Keratinocyte (primary cell): ENCODE measurements at regions not wholly inside any gene's neighbourhood (a gene's known extent, or its start where the extent isn't known, plus 50 kb on each side); places are given as distances from the start of the nearest gene placed in this dataset.

Source experiments
- DNase-seq: peaks from one replicate; pipeline ENCODE4 v3.0.0-alpha.2; 2011; ENCODE audit warnings: low read depth, missing footprints, low spot score
- FAIRE-seq: peaks from 2 replicates; lab custom pipeline; 2011; peaks lifted over from hg19 to GRCh38; lab: Jason Lieb, UNC
- H2AFZ ChIP-seq: 2 replicates; pipeline ENCODE4 v1.6.0; 2012; ENCODE audit warnings: low read length, control low read depth, inconsistent platforms; ENCODE audit not compliant: control insufficient read depth
- H3K27ac ChIP-seq: 2 replicates; pipeline ENCODE4 v1.5.1; 2011; ENCODE audit warnings: low read length; ENCODE audit not compliant: control insufficient read depth, insufficient read depth
- H3K27me3 ChIP-seq: 3 replicates; pipeline ENCODE4 v1.6.0; 2011; ENCODE audit warnings: low read length; ENCODE audit not compliant: control insufficient read depth, insufficient read depth; ENCODE audit errors: extremely low read depth
- H3K36me3 ChIP-seq, 2 experiments: 2 replicates in 1 of 2; 3 replicates in 1 of 2; pipeline ENCODE4 v1.5.1; 2011; ENCODE audit warnings: low read length in 2 of 2, mild to moderate bottlenecking in 1 of 2; ENCODE audit not compliant: control insufficient read depth in 2 of 2, insufficient read depth in 2 of 2; ENCODE audit errors: extremely low read depth in 1 of 2
- H3K4me1 ChIP-seq: 3 replicates; pipeline ENCODE4 v1.5.1; 2011; ENCODE audit warnings: low read length; ENCODE audit not compliant: control insufficient read depth, insufficient read depth; ENCODE audit errors: extremely low read depth
- H3K4me2 ChIP-seq: 3 replicates; pipeline ENCODE4 v1.6.0; 2011; ENCODE audit warnings: low read depth, low read length; ENCODE audit not compliant: control insufficient read depth, insufficient read depth; ENCODE audit errors: extremely low read depth
- H3K4me3 ChIP-seq, 3 experiments: fragments of 200-600 bp in 1 of 3; sonication (generic) in 1 of 3; 2 replicates in 2 of 3; 3 replicates in 1 of 3; pipeline ENCODE4 v1.5.1; 2011 to 2016; ENCODE audit warnings: low read length in 3 of 3, mild to moderate bottlenecking in 3 of 3, control low read depth in 2 of 3, inconsistent platforms in 1 of 3, low read depth in 1 of 3, mixed read lengths in 1 of 3, mixed run types in 1 of 3, moderate library complexity in 1 of 3; ENCODE audit not compliant: control insufficient read depth in 2 of 3, insufficient read depth in 2 of 3; ENCODE audit errors: extremely low read depth in 1 of 3
- H3K79me2 ChIP-seq: 2 replicates; pipeline ENCODE4 v1.6.0; 2012; ENCODE audit warnings: low read length; ENCODE audit not compliant: control insufficient read depth, insufficient read depth
- H3K9ac ChIP-seq: 3 replicates; pipeline ENCODE4 v1.6.0; 2011; ENCODE audit warnings: low read length; ENCODE audit not compliant: control insufficient read depth, insufficient read depth; ENCODE audit errors: extremely low read depth
- H3K9me1 ChIP-seq: 3 replicates; pipeline ENCODE4 v1.6.0; 2011; ENCODE audit warnings: low read length; ENCODE audit not compliant: control insufficient read depth, insufficient read depth; ENCODE audit errors: extremely low read depth
- H3K9me3 ChIP-seq: 2 replicates; pipeline ENCODE4 v1.5.1; 2012; ENCODE audit warnings: low read depth, low read length; ENCODE audit not compliant: control insufficient read depth
- H4K20me1 ChIP-seq: 3 replicates; pipeline ENCODE4 v1.6.0; 2011; ENCODE audit warnings: low read length; ENCODE audit not compliant: control insufficient read depth, insufficient read depth; ENCODE audit errors: extremely low read depth
- EZH2 ChIP-seq: IDR thresholded peaks from one replicate; pipeline ENCODE4 v1.6.1; 2012; ENCODE audit warnings: inconsistent platforms, mild to moderate bottlenecking, low read length, moderate library complexity
- dilution Hi-C: fragments of 300-500 bp; cut with MboI; formaldehyde crosslinking; loops from one replicate; pipeline ENCODE4 v1.7.0; 2020; ENCODE audit warnings: low sequenced_read_pairs; ENCODE audit not compliant: extremely low pct_ligation_motif_present
- TF ChIP-seq, protein P1 (sequence below), 3 experiments: IDR thresholded peaks in 1 of 3; conservative IDR thresholded peaks in 1 of 3; optimal IDR thresholded peaks in 1 of 3; 2 replicates in 2 of 3; 3 replicates in 1 of 3; pipeline versions ENCODE3 to v1.5.1; 2011; ENCODE audit warnings: low read length in 3 of 3, mild to moderate bottlenecking in 3 of 3, moderate library complexity in 2 of 3, control low read depth in 1 of 3, inconsistent platforms in 1 of 3; ENCODE audit not compliant: insufficient read depth in 2 of 3; ENCODE audit errors: extremely low read depth in 1 of 3

DNA sequence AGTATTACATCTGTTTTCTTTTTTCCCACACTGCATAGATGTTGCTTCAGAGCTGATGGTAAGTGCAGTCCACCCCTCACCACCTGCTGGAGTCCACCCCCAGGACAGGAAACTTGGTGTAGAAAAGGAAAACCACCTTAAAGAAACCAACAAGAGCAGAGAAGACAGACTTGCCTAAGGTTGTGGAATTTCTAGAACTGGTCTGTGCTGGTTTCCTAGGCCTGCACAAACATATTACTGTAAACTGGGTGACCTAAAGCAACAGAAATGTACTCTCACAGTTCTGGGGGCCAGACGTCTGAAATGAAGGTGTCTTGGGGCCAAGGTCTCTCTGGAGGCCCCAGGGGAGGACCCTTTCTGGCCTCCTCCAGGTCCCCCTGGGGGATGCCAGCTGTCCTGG, 293.4 kb upstream of the IRX1 start:
- DNase-seq, result no peak
- peak overlapping the region; percentile 86 for H2AFZ ChIP-seq
- H3K9ac ChIP-seq, result no peak overlapping the region
- no peaks in the 10 kb centered on the region for H3K36me3 ChIP-seq
- H3K79me2 ChIP-seq, result no peaks in the 10 kb centered on the region
- no peak for TF ChIP-seq EZH2
- H3K27me3 ChIP-seq, result no peaks in the 10 kb centered on the region
- peak; percentile 83 for FAIRE-seq
- peaks cover 11% of the 10 kb centered on the region for H3K4me1 ChIP-seq
- H3K9me3 ChIP-seq, result no peaks in the 10 kb centered on the region
- peak overlapping the region; percentile 52 for H3K27ac ChIP-seq
- no peaks in the 10 kb centered on the region for H3K9me1 ChIP-seq
- H3K4me3 ChIP-seq, result no peak overlapping the region
- H4K20me1 ChIP-seq, result no peaks in the 10 kb centered on the region
- dilution Hi-C loops, result no loop called here
- peak overlapping the region; percentile 8 for H3K4me2 ChIP-seq

DNA sequence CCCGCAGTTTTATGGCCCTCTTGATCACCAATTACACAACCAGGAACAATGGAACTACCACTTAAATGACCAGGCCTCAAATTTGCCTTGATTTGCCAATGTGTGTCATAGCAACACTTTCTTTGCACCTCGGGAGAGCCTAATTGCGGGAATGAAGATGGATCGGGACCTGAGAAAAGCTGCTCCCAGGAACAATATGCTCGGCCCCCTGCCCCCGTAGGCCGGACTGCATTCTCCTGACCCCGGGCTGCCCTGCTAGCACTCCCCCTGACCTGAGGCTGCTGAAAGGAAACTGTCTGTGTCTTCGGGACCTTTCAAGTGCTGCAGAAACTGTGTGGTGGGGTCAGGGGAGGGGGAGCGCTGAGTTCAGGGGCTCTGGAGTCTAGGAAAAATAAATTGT, 294.3 kb upstream of the IRX1 start:
- H3K27ac ChIP-seq, result no peak overlapping the region
- no peak for DNase-seq
- no peak overlapping the region for H2AFZ ChIP-seq
- no peaks in the 10 kb centered on the region for H3K36me3 ChIP-seq
- no peak overlapping the region for H3K4me2 ChIP-seq
- H3K4me1 ChIP-seq, result peaks cover 11% of the 10 kb centered on the region
- H3K9ac ChIP-seq, result no peak overlapping the region
- no peaks in the 10 kb centered on the region for H3K9me3 ChIP-seq
- TF ChIP-seq, protein P1, sequence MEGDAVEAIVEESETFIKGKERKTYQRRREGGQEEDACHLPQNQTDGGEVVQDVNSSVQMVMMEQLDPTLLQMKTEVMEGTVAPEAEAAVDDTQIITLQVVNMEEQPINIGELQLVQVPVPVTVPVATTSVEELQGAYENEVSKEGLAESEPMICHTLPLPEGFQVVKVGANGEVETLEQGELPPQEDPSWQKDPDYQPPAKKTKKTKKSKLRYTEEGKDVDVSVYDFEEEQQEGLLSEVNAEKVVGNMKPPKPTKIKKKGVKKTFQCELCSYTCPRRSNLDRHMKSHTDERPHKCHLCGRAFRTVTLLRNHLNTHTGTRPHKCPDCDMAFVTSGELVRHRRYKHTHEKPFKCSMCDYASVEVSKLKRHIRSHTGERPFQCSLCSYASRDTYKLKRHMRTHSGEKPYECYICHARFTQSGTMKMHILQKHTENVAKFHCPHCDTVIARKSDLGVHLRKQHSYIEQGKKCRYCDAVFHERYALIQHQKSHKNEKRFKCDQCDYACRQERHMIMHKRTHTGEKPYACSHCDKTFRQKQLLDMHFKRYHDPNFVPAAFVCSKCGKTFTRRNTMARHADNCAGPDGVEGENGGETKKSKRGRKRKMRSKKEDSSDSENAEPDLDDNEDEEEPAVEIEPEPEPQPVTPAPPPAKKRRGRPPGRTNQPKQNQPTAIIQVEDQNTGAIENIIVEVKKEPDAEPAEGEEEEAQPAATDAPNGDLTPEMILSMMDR (optimal IDR thresholded peaks at IDR 0.05 in 1 of 3, IDR thresholded peaks at IDR 0.05 in 1 of 3, conservative IDR thresholded peaks at IDR 0.05 in 1 of 3; ENCODE audit: extremely low read depth in 1 of 3, insufficient read depth in 2 of 3, low read length in 3 of 3), result no peak
- TF ChIP-seq EZH2, result no peak
- dilution Hi-C loops, result no loop called here
- no peak overlapping the region for H3K4me3 ChIP-seq
- H3K27me3 ChIP-seq, result no peaks in the 10 kb centered on the region
- no peaks in the 10 kb centered on the region for H4K20me1 ChIP-seq
- no peaks in the 10 kb centered on the region for H3K9me1 ChIP-seq
- no peaks in the 10 kb centered on the region for H3K79me2 ChIP-seq
- no peak for FAIRE-seq

DNA sequence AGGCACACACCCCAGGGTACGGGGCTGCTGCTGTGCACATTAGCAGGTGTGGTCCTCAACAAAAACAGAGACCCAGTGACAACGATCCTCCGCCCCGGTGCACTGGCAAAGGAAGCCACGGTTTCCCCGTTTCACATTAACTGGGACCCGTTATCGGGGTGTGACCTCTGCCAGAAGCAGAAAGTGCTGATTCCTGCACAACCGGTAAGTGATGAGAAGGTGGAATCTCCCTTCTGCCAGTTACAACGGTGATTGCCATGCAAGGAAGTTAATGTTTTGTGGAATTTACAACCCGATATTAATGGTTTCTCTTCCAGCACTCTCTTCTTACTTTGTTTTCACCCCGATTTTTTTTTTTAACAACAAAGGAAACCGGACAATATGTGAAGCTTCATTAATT, 294.9 kb upstream of the IRX1 start:
- no peak for FAIRE-seq

More for the DNA sequence above, 294.9 kb upstream of the IRX1 start:
- H2AFZ ChIP-seq, result peak overlapping the region; percentile 49
- dilution Hi-C loops, result no loop called here
- no peak overlapping the region for H3K9ac ChIP-seq
- TF ChIP-seq, protein P1 (optimal IDR thresholded peaks at IDR 0.05 in 1 of 3, IDR thresholded peaks at IDR 0.05 in 1 of 3, conservative IDR thresholded peaks at IDR 0.05 in 1 of 3; ENCODE audit: extremely low read depth in 1 of 3, insufficient read depth in 2 of 3, low read length in 3 of 3), result no peak
- no peak for TF ChIP-seq EZH2
- no peaks in the 10 kb centered on the region for H4K20me1 ChIP-seq
- no peaks in the 10 kb centered on the region for H3K27me3 ChIP-seq
- H3K9me1 ChIP-seq, result no peaks in the 10 kb centered on the region
- no peaks in the 10 kb centered on the region for H3K79me2 ChIP-seq
- no peak overlapping the region for H3K27ac ChIP-seq
- DNase-seq, result no peak
- H3K4me1 ChIP-seq, result peaks cover 11% of the 10 kb centered on the region
- H3K9me3 ChIP-seq, result peaks cover 3% of the 10 kb centered on the region
- H3K36me3 ChIP-seq, result no peaks in the 10 kb centered on the region
- H3K4me2 ChIP-seq, result no peak overlapping the region
- no peak overlapping the region for H3K4me3 ChIP-seq
